ENCODE measurements at regions not wholly inside any gene's neighbourhood (a gene's known extent, or its start where the extent isn't known, plus 50 kb on each side); places are given as distances from the start of the nearest gene placed in this dataset.

- Histone ChIP-seq H3K27me3 (replicated peaks; ENCODE audit: control insufficient read depth, insufficient read depth, low read length) (peaks cover 71% of the 10 kb centered on the region), H3K9me3 (ENCODE audit: control insufficient read depth, low read length) (peaks cover 17% of the 10 kb centered on the region), H3K4me3 (ENCODE audit: low read length) (no peak overlapping the region), H3K36me3 (ENCODE audit: control insufficient read depth, insufficient read depth, low read length, severe bottlenecking) (no peaks in the 10 kb centered on the region), H3K4me1 (ENCODE audit: control insufficient read depth, insufficient read depth, low read length) (peaks cover 18% of the 10 kb centered on the region), H3K9ac (ENCODE audit: low read length) (no peak overlapping the region)
- no peak for DNase-seq (ENCODE audit: low read depth)
These were observed 265.0 kb downstream of the XXYLT1 start for GRCh38 chr3:195005759-195006510.

DNA sequence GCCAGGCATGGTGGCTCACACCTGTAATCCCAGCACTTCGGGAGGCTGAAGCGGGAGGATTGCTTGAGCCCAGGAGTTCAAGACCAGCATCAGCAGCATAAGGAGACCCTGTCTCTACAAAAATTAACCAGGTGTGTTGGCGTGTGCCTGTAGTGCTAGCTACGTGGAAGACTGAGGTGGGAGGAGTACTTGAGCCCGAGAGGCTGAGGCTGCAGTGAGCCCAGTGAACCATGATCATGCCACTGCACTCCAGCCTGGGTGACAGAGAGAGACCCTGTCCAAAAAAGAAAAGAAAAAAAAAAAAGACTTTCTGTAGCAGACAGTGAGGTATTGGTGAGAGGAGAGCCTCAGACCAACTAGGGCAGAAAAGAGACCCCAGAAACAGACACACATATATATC, 263.8 kb downstream of the XXYLT1 start:
- DNase-seq (ENCODE audit: low read depth) = no peak
- Histone ChIP-seq H3K4me1 (ENCODE audit: control insufficient read depth, insufficient read depth, low read length) (peaks cover 17% of the 10 kb centered on the region), H3K27me3 (replicated peaks; ENCODE audit: control insufficient read depth, insufficient read depth, low read length) (peaks cover 68% of the 10 kb centered on the region), H3K9ac (ENCODE audit: low read length) (no peak overlapping the region), H3K9me3 (ENCODE audit: control insufficient read depth, low read length) (peaks cover 17% of the 10 kb centered on the region), H3K4me3 (ENCODE audit: low read length) (no peak overlapping the region), H3K36me3 (ENCODE audit: control insufficient read depth, insufficient read depth, low read length, severe bottlenecking) (no peaks in the 10 kb centered on the region)

- peaks cover 11% of the 10 kb centered on the region for H3K4me1 ChIP-seq (ENCODE audit: control insufficient read depth, insufficient read depth, low read length)
- no peak overlapping the region for H3K4me3 ChIP-seq (ENCODE audit: low read length)
- no peak for DNase-seq (ENCODE audit: low read depth)
- H3K27me3 ChIP-seq (replicated peaks; ENCODE audit: control insufficient read depth, insufficient read depth, low read length) = peaks cover 71% of the 10 kb centered on the region
- no peaks in the 10 kb centered on the region for H3K36me3 ChIP-seq (ENCODE audit: control insufficient read depth, insufficient read depth, low read length, severe bottlenecking)
- H3K9me3 ChIP-seq (ENCODE audit: control insufficient read depth, low read length) = peaks cover 17% of the 10 kb centered on the region
- no peak overlapping the region for H3K9ac ChIP-seq (ENCODE audit: low read length)
These were observed 263.2 kb downstream of the XXYLT1 start for GRCh38 chr3:195007766-195008165.

- peaks cover under 1% of the 10 kb centered on the region for H3K4me1 ChIP-seq (ENCODE audit: control insufficient read depth, insufficient read depth, low read length)
- no peak overlapping the region for H3K4me3 ChIP-seq (ENCODE audit: low read length)
- no peak for DNase-seq (ENCODE audit: low read depth)
- peaks cover 72% of the 10 kb centered on the region for H3K27me3 ChIP-seq (replicated peaks; ENCODE audit: control insufficient read depth, insufficient read depth, low read length)
- peaks cover 17% of the 10 kb centered on the region for H3K9me3 ChIP-seq (ENCODE audit: control insufficient read depth, low read length)
- H3K36me3 ChIP-seq (ENCODE audit: control insufficient read depth, insufficient read depth, low read length, severe bottlenecking) = no peaks in the 10 kb centered on the region
- no peak overlapping the region for H3K9ac ChIP-seq (ENCODE audit: low read length)
These were observed 262.1 kb downstream of the XXYLT1 start for GRCh38 chr3:195008816-195009215.

GRCh38 chr3:195009616-195010015, 261.3 kb downstream of the XXYLT1 start:
- peaks cover 76% of the 10 kb centered on the region for H3K27me3 ChIP-seq (replicated peaks; ENCODE audit: control insufficient read depth, insufficient read depth, low read length)
- no peak overlapping the region for H3K9ac ChIP-seq (ENCODE audit: low read length)
- peaks cover 17% of the 10 kb centered on the region for H3K9me3 ChIP-seq (ENCODE audit: control insufficient read depth, low read length)
- DNase-seq (ENCODE audit: low read depth) = no peak
- no peaks in the 10 kb centered on the region for H3K4me1 ChIP-seq (ENCODE audit: control insufficient read depth, insufficient read depth, low read length)
- H3K4me3 ChIP-seq (ENCODE audit: low read length) = no peak overlapping the region
- H3K36me3 ChIP-seq (ENCODE audit: control insufficient read depth, insufficient read depth, low read length, severe bottlenecking) = no peaks in the 10 kb centered on the region

DNA sequence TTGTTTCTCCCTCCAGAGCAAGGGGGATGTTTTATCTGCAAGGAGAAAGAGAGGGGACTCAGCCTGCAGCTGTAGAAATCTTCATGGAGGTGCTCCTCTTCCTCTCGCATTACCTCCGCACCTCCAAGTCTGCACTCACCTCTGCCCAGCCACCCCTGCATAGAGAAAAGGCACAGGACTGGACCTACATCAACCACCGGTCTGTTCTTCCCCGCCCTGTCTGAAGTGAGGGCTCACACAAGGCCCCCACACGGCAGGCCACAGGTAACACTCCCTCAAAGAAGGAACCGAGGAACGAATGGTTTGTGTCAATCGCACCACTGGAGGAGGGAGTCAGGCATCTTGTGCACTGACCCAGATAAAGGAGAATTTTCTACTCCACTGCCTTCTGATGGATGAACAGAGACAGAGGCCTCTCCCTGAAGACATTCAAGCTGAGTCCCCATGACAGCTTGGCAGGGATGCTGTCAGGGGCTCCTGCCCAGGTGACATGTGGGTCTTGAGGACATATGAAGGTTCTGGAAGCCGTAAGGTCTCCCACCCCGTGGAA, 260.3 kb downstream of the XXYLT1 start:
- Histone ChIP-seq H3K4me1 (ENCODE audit: control insufficient read depth, insufficient read depth, low read length) (no peaks in the 10 kb centered on the region), H3K9ac (ENCODE audit: low read length) (no peak overlapping the region), H3K27me3 (replicated peaks; ENCODE audit: control insufficient read depth, insufficient read depth, low read length) (peaks cover 73% of the 10 kb centered on the region), H3K4me3 (ENCODE audit: low read length) (no peak overlapping the region), H3K36me3 (ENCODE audit: control insufficient read depth, insufficient read depth, low read length, severe bottlenecking) (no peaks in the 10 kb centered on the region), H3K9me3 (ENCODE audit: control insufficient read depth, low read length) (peaks cover 17% of the 10 kb centered on the region)
- no peak for DNase-seq (ENCODE audit: low read depth)

DNA sequence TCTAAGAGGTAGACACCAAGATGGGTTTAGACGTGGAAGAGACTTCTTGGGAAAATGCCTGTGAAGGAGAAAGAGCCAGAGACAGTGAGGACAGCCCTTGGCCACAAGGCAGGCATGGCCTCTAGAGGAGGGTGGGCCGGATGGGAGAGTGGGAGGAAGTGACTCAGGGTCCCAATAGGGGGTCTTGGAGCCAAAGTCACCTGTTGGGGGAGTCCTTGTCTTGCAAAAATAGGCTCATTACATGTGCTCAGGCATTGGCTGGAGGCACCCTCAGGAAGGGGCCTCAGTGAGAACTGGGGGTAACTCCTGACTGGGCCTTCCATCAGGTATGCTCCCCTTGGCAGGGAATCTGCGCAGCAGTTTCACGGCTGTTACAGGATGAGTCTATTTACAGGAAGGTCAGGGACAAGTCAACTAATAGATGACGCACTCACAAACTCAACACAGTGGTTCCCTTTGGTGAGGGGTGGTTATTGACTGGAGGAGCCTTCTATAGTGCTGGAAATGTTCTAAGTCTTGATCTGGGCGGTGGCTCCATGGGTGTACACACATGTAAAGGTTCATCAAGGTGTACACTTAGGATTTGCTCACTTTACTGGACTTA, 259.6 kb downstream of the XXYLT1 start:
- Histone ChIP-seq H3K9me3 (ENCODE audit: control insufficient read depth, low read length) (peaks cover 17% of the 10 kb centered on the region), H3K36me3 (ENCODE audit: control insufficient read depth, insufficient read depth, low read length, severe bottlenecking) (no peaks in the 10 kb centered on the region), H3K9ac (ENCODE audit: low read length) (no peak overlapping the region), H3K4me1 (ENCODE audit: control insufficient read depth, insufficient read depth, low read length) (no peaks in the 10 kb centered on the region), H3K27me3 (replicated peaks; ENCODE audit: control insufficient read depth, insufficient read depth, low read length) (peaks cover 71% of the 10 kb centered on the region), H3K4me3 (ENCODE audit: low read length) (no peak overlapping the region)
- DNase-seq (ENCODE audit: low read depth) = no peak

GRCh38 chr3:195012100-195012499, 258.9 kb downstream of the XXYLT1 start:
- Histone ChIP-seq H3K9me3 (ENCODE audit: control insufficient read depth, low read length) (peaks cover 17% of the 10 kb centered on the region), H3K9ac (ENCODE audit: low read length) (no peak overlapping the region), H3K4me3 (ENCODE audit: low read length) (no peak overlapping the region), H3K36me3 (ENCODE audit: control insufficient read depth, insufficient read depth, low read length, severe bottlenecking) (no peaks in the 10 kb centered on the region), H3K4me1 (ENCODE audit: control insufficient read depth, insufficient read depth, low read length) (no peaks in the 10 kb centered on the region), H3K27me3 (replicated peaks; ENCODE audit: control insufficient read depth, insufficient read depth, low read length) (peaks cover 72% of the 10 kb centered on the region)
- DNase-seq (ENCODE audit: low read depth) = no peak

DNA sequence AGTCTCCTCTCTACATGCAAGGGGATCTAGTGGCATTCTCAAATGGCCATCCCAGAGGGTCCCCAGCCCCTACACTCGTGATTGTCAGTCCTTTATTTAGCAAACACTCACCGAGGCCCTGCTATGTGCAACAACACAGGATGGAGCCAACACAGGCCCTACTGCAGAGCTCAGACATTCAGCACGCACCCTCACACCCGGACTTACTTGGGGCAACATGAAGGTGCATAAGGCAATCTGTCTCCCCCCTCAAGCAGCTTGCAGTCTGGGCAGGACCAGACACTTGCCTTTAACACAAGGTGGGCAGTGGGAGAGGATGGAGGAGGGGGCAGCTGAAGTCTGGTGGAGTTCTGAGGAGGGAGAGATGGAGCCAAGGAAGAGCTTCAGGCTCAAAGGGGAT, 258.4 kb downstream of the XXYLT1 start:
- Histone ChIP-seq H3K36me3 (ENCODE audit: control insufficient read depth, insufficient read depth, low read length, severe bottlenecking) (no peaks in the 10 kb centered on the region), H3K27me3 (replicated peaks; ENCODE audit: control insufficient read depth, insufficient read depth, low read length) (peaks cover 72% of the 10 kb centered on the region)
- DNase-seq (ENCODE audit: low read depth) = no peak

DNA sequence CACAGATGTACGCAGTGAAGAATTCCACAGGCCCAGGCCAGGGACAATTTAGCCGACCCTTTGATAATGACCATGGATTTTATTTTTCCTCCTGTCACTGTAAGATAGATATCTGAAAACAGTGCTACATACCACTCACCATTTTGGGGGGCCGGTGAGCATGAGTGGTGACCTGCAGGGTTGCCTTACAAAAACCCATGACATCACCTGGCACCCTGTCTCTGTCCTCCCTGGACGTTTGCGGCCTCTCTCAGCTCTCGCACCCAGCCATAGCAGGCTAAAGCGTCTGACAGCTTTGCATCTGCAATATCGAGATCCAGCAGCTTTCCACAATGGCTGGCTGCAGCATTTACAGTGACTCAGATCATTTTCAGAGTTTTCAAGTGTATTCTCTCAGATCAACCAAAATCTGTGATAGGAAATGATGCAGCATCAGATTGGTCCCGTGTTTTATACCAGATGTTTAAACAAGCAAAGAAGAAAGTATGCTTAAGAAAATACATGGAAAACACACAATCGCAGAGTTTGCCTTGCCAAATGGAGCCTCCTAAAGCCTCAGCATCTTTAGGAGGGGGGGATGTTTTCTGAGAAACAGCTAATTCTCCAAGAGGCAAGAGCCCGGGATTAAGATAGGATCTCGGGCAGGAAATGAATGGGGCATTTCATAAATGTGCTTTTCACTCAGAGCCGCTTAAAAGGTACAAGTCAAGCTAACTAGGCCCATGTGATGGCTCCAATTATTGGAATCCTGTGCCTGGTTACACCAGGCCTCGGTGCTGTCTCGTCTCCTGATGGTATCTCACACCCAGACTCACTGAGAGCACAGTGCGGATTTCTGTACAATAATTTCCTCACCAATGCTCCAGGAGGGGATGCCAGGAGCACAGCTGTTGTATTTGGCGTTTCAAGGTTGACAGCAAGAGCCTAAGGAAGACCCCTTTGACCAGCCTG, 257.3 kb downstream of the XXYLT1 start:
- peaks cover 17% of the 10 kb centered on the region for H3K9me3 ChIP-seq (ENCODE audit: control insufficient read depth, low read length)
- peak; percentile 31 for DNase-seq (ENCODE audit: low read depth)
- no peak overlapping the region for H3K9ac ChIP-seq (ENCODE audit: low read length)
- H3K4me1 ChIP-seq (ENCODE audit: control insufficient read depth, insufficient read depth, low read length) = no peaks in the 10 kb centered on the region
- H3K27me3 ChIP-seq (replicated peaks; ENCODE audit: control insufficient read depth, insufficient read depth, low read length) = peaks cover 75% of the 10 kb centered on the region
- no peak overlapping the region for H3K4me3 ChIP-seq (ENCODE audit: low read length)
- H3K36me3 ChIP-seq (ENCODE audit: control insufficient read depth, insufficient read depth, low read length, severe bottlenecking) = no peaks in the 10 kb centered on the region

More for the DNA sequence above, 258.4 kb downstream of the XXYLT1 start:
- H3K4me3 ChIP-seq (ENCODE audit: low read length) = no peak overlapping the region
- H3K4me1 ChIP-seq (ENCODE audit: control insufficient read depth, insufficient read depth, low read length) = no peaks in the 10 kb centered on the region
- H3K9ac ChIP-seq (ENCODE audit: low read length) = no peak overlapping the region
- H3K9me3 ChIP-seq (ENCODE audit: control insufficient read depth, low read length) = peaks cover 17% of the 10 kb centered on the region

DNA sequence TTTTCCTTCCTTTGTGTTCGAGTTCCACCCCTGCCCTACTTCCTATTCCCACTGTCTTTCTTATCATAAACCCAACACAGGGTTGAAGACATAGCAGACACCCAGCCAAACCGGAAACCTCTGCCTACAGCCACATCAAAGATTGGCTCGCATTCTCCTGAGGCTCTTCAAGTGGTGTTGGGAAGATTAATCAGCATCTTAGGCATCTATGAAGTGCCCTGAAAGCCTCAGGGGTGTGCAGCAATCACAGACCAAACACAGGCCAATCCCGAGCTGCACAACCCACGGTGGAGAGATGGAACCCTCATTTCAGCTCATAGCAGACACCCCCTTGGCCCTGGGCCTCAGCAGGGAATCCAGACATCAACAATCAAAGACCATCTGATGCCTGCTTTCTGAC, 255.9 kb downstream of the XXYLT1 start:
- H3K9ac ChIP-seq (ENCODE audit: low read length) = no peak overlapping the region
- no peak for DNase-seq (ENCODE audit: low read depth)

More for the DNA sequence above, 255.9 kb downstream of the XXYLT1 start:
- Histone ChIP-seq H3K9me3 (ENCODE audit: control insufficient read depth, low read length) (peaks cover 14% of the 10 kb centered on the region), H3K36me3 (ENCODE audit: control insufficient read depth, insufficient read depth, low read length, severe bottlenecking) (no peaks in the 10 kb centered on the region), H3K27me3 (replicated peaks; ENCODE audit: control insufficient read depth, insufficient read depth, low read length) (peaks cover 79% of the 10 kb centered on the region), H3K4me1 (ENCODE audit: control insufficient read depth, insufficient read depth, low read length) (no peaks in the 10 kb centered on the region), H3K4me3 (ENCODE audit: low read length) (no peak overlapping the region)

Data from adipocyte (in vitro differentiated cells).